GM10248 (cell line): ENCODE measurements at regions not wholly inside any gene's neighbourhood (a gene's known extent, or its start where the extent isn't known, plus 50 kb on each side); places are given as distances from the start of the nearest gene placed in this dataset.

Source experiments
- CTCF ChIA-PET: fragments of 300-600 bp; sonication (Branson Sonifier 250); formaldehyde crosslinking; extraction: SDS; loops from one replicate; lab custom pipeline; 2021; ENCODE audit warnings: antibody characterized with exemption; lab: Yijun Ruan, JAX
- POLR2A ChIA-PET: fragments of 350-650 bp; sonication (Branson Sonifier 250); formaldehyde crosslinking; extraction: SDS; loops from one replicate; lab custom pipeline; 2020; ENCODE audit warnings: antibody characterized with exemption; lab: Yijun Ruan, JAX
- DNase-seq: peaks from one replicate; pipeline ENCODE4 v3.0.0; 2012; ENCODE audit errors: extremely low spot score
- CTCF ChIP-seq: IDR thresholded peaks from 2 replicates; pipeline ENCODE4 v1.5.1; 2012; ENCODE audit warnings: mild to moderate bottlenecking, low read depth; ENCODE audit errors: extremely low read depth, missing control alignments, control extremely low read depth

DNA sequence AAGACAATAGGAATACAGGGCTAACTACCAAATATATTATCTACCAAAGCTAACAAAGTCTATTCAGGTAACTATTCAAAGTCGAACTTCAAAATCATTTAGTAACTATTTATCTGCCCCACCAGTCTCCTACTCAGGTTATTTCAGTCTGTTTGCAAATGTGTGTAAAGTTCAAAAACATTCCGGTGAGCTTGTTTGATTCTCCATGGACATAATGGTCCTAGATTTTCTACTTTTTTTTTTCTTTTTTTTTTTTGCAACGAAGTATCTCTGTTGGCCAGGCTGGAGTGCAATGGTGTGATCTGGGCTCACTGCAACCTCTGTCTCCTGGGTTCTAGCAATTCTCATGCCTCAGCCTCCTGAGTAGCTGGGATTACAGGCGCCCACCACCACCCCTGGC, 236.0 kb upstream of the FOXQ1 start:
- ChIA-PET POLR2A (no interaction called here), CTCF (interaction anchor here (1.4 to 2.4 kb wide), 2 partner anchors 9 to 13 kb away, joined by 3 to 6 read pairs; no protein-coding TSS in a partner anchor)
- TF ChIP-seq CTCF = no peak
- DNase-seq = no peak

GRCh38 chr6:1075444-1075843, 236.5 kb upstream of the FOXQ1 start:
- POLR2A ChIA-PET = no interaction called here
- CTCF ChIA-PET = interaction anchor here (0.6 to 2.4 kb wide), 2 partner anchors 13 to 28 kb away, joined by 3 to 6 read pairs; no protein-coding TSS in a partner anchor
- no peak for TF ChIP-seq CTCF
- DNase-seq = no peak

- TF ChIP-seq CTCF = no peak
- ChIA-PET CTCF (no interaction called here), POLR2A (no interaction called here)
- no peak for DNase-seq
Measured at GRCh38 chr6:1070085-1070521, 241.8 kb upstream of the FOXQ1 start.

- ChIA-PET POLR2A (no interaction called here), CTCF (no interaction called here)
- no peak for DNase-seq
- TF ChIP-seq CTCF = no peak
Measured at GRCh38 chr6:1068905-1069304, 243.0 kb upstream of the FOXQ1 start.

DNA sequence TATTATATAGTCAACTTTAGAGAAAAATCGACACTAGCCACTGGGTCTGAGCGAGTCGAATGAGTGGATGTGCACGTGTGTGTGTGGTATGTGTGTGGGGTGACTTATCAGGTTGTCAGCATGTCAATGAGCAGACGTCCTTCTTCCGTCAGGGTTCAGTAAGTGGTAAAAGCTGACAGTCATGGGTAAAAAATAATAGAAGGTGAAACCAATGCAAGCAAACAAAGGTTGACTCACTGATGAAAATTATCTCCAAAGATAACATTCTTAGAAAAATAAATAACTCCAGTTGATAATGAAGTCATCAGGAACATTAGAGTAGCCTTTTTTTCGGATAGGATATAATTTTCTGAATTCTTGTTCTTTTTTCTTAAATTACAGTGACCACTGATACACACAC, 243.8 kb upstream of the FOXQ1 start:
- no peak for TF ChIP-seq CTCF

DNA sequence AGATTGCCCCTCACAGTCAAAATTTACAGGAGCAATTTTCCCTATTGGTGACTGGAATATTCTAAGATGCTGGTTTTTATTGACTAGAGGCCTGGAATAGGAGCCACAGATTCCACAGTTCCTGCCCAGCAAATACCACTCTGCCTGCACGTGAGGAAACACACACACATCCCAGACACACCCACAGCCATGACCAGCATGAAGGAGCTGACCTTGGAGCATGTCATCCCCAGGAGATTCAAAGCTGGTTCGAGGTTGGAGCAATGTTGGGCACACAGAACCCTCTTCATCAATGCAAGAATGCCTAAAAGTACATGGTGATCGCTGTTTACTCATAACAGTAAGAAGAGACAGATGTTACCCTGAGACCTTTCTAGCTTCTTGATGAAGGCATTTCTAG, 244.6 kb upstream of the FOXQ1 start:
- DNase-seq = no peak
- TF ChIP-seq CTCF = no peak
- ChIA-PET POLR2A (no interaction called here), CTCF (no interaction called here)

More for the DNA sequence above, 243.8 kb upstream of the FOXQ1 start:
- ChIA-PET CTCF (no interaction called here), POLR2A (no interaction called here)
- no peak for DNase-seq
